Activated CD8-positive, alpha-beta memory T cell treated with anti-CD3 and anti-CD28 coated beads for 36 hours (primary cell): ENCODE measurements at regions not wholly inside any gene's neighbourhood (a gene's known extent, or its start where the extent isn't known, plus 50 kb on each side); places are given as distances from the start of the nearest gene placed in this dataset.

Experiments
- CTCF ChIA-PET: fragments of 350-600 bp; sonication (Branson Sonifier 250); formaldehyde crosslinking; loops from one replicate; lab custom pipeline; 2021; ENCODE audit warnings: antibody characterized with exemption; lab: Charles Lee
- POLR2A ChIA-PET: fragments of 350-600 bp; sonication (Branson Sonifier 250); formaldehyde crosslinking; loops from one replicate; lab custom pipeline; 2021; ENCODE audit warnings: antibody characterized with exemption; lab: Charles Lee

DNA sequence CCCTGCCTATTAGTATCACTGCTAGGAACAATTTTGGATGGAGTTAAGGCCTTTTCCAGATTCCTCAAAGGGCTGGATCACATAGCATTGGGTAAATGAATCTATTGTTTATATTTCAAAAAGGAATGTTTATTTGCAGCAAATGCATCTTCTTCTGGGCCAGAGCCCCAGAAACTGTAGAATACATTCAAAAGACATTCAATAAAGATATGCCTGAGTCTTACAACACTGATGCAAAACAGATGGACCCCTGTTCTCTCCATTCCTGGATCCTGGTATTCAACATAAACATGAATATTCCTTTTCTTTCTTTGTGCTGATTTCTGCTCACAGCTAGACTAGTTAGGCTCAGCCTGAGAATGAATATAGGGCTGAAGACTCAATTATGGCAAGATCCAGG is 227.2 kb upstream of the KLHL29 start:
- ChIA-PET CTCF (no interaction called here), POLR2A (no interaction called here)

DNA sequence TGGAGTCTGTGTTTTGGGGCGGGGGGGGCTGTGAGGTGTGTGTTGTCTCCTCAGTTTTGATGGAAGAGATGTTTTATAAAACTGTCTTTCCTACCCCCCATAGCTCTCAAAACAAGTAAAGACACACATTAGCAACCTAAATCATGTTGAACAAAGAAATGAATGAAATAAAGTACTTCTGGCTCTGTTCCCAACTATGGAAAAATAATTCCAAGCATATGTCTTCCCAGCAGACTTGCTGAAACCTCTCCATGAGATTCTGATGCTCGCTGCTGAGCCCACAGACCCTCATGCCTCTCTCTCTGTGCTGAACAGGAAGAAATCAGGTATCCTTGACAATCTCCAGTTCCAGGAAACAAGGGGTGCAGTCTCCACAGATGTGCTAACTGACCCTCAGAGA is 226.7 kb upstream of the KLHL29 start:
- CTCF ChIA-PET, result no interaction called here
- POLR2A ChIA-PET, result no interaction called here

DNA sequence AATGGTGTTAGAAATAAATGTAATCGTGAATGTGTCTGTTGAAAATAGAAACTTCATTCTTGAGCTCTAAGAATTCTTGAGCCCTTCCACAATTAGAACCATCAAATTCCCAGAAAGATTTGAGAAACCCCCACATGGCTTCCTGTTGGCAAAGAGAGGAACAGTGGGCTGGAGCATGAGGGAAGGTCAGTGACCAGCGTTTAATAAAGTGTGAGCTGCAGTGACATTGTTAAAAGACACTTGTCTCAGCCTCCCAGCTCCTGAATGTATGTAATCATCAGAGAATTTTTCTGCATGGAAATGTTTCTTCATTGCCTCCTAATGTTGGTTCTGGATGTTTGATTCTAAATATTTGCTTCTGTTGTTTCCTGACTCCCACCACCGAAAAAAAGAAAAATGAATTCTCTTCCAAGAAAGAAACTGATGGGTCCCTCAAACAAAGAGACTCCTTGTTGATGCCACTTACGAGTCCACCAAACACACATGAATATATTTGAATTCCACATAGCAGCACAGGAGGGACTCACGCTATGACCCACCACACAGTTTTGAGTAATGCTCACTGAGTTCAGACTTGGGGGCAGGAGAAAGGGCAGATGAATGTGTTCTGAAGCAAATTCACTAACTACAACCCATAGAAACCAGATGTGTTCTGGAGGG is 225.1 kb upstream of the KLHL29 start:
- POLR2A ChIA-PET, result no interaction called here
- CTCF ChIA-PET, result no interaction called here

- POLR2A ChIA-PET, result no interaction called here
Observed at GRCh38 chr2:23164173-23164572, 220.8 kb upstream of the KLHL29 start.

DNA sequence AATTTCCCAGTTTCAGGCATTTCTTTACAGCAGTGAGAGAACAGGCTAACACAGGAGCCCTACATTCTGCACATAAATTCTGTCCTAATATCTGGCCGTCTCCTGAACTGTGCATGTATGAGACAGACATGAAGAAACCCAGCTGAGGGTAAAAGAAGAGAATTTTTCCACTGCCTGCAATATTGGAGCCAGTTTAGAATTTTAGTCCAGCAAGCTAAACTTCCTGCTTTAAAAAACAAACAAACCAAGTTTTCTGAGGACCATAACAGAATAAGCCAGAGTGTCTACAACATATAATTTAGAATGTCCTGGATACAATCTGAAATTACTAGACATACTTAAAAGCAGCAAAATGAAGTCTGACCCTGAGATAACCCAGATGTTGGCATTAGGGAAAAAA is 215.1 kb upstream of the KLHL29 start:
- CTCF ChIA-PET, result no interaction called here
- POLR2A ChIA-PET, result no interaction called here

More at GRCh38 chr2:23164173-23164572, 220.8 kb upstream of the KLHL29 start:
- CTCF ChIA-PET, result no interaction called here

DNA sequence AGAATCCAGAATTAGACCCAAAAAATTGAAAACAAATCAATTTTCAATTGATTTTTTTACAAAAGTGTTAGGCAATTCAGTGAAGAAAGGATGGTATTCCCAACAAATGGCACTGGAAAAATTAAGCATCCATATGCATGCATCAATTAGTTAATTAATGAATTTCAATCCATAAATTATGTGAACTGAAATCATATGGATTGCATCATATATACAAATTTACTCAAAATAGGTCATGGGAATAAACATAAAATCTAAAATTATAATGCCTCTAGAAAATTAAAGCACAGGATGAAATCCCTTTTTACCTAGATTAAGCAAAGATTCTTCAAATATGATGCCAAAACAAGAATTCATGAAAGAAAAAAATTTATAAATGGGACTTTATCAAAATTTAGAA is 213.9 kb upstream of the KLHL29 start:
- CTCF ChIA-PET, result no interaction called here

GRCh38 chr2:23178396-23178795 is 206.6 kb upstream of the KLHL29 start:
- POLR2A ChIA-PET, result no interaction called here
- CTCF ChIA-PET, result no interaction called here

More for the DNA sequence above, 213.9 kb upstream of the KLHL29 start:
- POLR2A ChIA-PET, result no interaction called here

- ChIA-PET CTCF (no interaction called here), POLR2A (no interaction called here)
Observed at GRCh38 chr2:23183733-23184132, 201.2 kb upstream of the KLHL29 start.

DNA sequence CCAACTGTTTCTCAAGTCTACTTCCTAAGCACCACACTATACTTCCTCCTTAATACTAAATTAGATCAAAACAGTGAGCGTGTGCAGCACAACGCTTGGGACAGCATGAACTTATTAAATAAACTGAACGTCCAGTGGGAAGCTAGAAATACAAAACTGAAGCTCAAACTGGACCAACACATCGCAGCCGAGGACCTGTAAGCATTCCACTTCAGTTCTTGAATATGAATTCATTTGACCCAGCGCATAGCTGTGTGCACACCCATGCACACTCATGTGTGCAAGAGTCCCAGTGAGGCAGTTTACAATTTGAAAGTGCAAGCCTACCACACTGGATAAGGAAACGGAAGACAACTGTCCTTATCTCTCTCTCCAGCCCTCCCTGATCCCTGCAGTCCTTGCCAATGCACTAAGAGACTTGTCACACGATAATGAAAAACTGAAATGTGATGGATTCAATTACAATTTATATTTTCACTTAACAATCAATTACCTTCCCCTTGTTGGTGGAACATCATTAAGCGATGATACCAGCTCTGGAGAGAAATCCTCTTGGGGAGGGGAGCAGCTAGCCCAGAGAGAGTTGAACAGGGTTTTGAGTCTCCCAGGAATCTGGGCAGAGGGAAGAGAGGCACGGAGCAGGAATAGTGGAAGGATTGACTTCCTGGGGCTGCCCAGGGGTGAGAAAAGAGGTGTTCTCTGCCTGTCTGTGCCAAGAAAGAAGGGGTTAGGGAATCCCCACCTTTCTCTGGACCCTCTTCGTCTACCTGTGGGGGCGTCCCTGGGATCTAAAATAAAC is 186.5 kb upstream of the KLHL29 start:
- POLR2A ChIA-PET, result no interaction called here
- CTCF ChIA-PET, result no interaction called here

- ChIA-PET CTCF (no interaction called here), POLR2A (no interaction called here)
Observed at GRCh38 chr2:23199115-23199918, 185.7 kb upstream of the KLHL29 start.

DNA sequence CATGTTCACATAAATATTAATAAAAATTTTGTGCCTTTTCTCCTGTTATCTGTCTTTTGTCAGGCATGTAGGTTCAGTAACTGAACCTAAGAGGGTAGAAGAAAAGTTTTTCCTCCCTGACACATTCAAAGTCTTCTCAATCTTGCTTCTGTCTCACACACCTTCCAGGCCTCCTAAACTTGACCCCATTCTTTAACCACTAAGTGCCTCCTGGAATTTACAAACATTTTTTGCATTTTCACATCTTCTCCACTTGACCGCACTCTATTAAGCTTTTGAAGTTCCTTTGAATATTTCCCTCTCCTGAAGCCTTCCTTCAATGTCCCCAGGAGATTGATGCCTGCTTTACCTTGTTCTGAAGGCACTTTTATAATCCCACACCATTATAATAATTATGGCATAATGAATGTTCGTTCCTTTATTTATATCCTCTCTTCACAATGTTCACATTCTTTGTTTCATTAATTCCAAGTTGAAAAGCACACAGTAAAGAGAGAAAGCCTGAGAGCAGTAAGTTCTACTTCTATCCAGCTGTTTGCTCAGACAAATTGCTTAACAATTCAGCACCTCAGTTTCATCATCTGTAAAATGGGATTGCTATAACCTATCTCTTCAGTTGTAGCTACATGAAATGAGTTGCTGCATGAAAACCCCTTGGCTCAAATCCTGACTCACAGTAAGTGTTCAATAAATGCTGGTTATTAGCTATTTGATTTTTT is 184.8 kb upstream of the KLHL29 start:
- CTCF ChIA-PET, result no interaction called here
- POLR2A ChIA-PET, result no interaction called here

GRCh38 chr2:23200787-23201114 is 184.2 kb upstream of the KLHL29 start:
- POLR2A ChIA-PET, result no interaction called here
- CTCF ChIA-PET, result no interaction called here

DNA sequence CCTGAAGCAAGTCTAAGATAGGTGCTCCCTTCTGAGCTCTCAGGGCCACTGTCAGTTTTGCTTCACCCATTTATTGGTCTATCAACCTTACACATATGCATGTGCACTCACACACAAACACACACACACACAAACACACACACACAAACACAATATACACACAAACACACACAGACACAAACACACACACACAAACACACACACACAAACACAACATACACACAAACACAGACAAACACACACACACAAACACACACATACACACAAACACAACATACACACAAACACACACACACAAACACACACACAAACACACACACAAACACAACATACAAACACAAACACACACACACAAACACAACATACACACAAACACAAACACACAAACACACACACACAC is 181.6 kb upstream of the KLHL29 start:
- ChIA-PET POLR2A (no interaction called here), CTCF (no interaction called here)

- ChIA-PET CTCF (no interaction called here), POLR2A (no interaction called here)
Observed at GRCh38 chr2:23204685-23205242, 180.2 kb upstream of the KLHL29 start.

DNA sequence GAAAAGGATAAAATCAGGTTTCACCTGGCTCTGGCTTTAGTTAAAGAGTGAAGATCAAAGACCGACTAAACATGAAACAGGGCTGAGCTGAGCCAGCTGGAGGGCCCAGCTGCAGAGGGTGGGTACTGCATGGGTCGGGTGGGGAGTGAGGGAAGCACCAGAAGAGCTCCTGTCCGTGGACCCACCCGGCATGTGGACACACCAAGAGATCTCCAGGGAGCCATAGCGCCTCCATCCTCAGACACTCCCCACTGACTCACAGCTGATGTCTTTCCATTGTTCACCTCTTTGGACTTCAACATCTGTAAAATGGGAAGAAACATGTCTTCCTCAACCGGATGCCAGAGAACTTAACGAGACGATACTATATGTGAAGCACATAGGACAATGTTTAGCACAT is 178.3 kb upstream of the KLHL29 start:
- POLR2A ChIA-PET, result no interaction called here
- CTCF ChIA-PET, result no interaction called here

GRCh38 chr2:23207871-23208270 is 177.1 kb upstream of the KLHL29 start:
- POLR2A ChIA-PET, result no interaction called here
- CTCF ChIA-PET, result no interaction called here

DNA sequence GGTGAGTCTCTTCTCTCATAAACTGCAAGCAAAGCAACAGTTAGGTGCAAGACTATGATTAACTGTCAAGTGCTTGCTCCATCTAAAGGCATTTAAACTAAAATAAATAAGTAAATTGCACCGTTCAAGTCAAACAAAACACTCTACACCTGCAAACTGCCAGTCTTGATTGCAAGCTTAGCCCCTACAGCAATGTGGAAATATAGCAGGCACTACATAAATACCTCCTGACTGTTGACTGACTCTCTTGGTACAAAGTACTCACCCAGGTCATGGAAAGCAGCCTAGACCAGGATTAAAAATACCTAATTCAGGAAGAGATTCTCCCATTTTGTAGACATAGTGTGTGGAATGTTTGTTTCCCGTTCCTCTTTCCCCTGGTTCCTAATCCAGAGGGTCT is 176.6 kb upstream of the KLHL29 start:
- ChIA-PET CTCF (no interaction called here), POLR2A (no interaction called here)

- POLR2A ChIA-PET, result no interaction called here
Observed at GRCh38 chr2:23209059-23209458, 175.9 kb upstream of the KLHL29 start.

DNA sequence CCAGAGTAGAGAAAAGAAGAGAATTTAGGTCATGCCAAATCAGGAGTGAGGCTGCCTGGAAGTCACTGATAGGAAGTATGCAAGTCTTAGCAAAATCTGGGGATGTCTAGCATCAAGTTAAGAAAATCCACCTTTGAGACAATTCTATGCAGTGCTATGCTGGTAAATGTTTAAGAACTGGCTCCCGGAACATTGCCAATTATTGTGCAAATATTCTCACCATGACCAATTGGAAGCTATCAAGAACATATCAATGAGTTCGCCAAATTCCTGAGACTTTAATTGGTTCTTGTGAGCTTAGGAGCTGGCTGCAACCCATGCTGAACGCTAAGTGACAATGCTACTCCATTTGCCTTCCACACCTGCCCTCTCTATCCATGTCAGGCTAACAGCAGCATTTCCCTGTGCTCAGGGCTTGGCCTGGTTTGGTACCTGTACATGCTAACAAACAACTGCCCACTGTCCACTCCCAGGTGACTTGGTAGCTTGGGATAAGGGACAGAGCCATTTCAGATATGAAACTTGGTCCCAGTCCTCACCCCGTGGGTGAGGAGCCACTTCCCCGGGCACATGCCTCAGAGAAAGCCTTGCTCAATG is 172.9 kb upstream of the KLHL29 start:
- ChIA-PET CTCF (no interaction called here), POLR2A (no interaction called here)

More at GRCh38 chr2:23209059-23209458, 175.9 kb upstream of the KLHL29 start:
- CTCF ChIA-PET, result no interaction called here
